Glutamatergic neuron (in vitro differentiated cells): ENCODE measurements at regions not wholly inside any gene's neighbourhood (a gene's known extent, or its start where the extent isn't known, plus 50 kb on each side); places are given as distances from the start of the nearest gene placed in this dataset.

Source experiments
- DNase-seq: peaks from one replicate; pipeline ENCODE4 v3.0.0; 2022
- H3K27ac Mint-ChIP-seq: one replicate; pipeline ENCODE4 v1.8.0; 2020; ENCODE audit warnings: mild to moderate bottlenecking, mixed read lengths, inconsistent platforms; ENCODE audit not compliant: unreplicated experiment
- H3K27me3 Mint-ChIP-seq: one replicate; pipeline ENCODE4 v1.8.0; 2020; ENCODE audit warnings: mild to moderate bottlenecking, moderate library complexity, mixed read lengths, inconsistent platforms; ENCODE audit not compliant: unreplicated experiment
- H3K36me3 Mint-ChIP-seq: one replicate; pipeline ENCODE4 v1.8.0; 2020; ENCODE audit warnings: mild to moderate bottlenecking, mixed read lengths, inconsistent platforms; ENCODE audit not compliant: unreplicated experiment
- H3K4me1 Mint-ChIP-seq: one replicate; pipeline ENCODE4 v1.8.0; 2020; ENCODE audit warnings: mild to moderate bottlenecking, low read depth, mixed read lengths, inconsistent platforms; ENCODE audit not compliant: unreplicated experiment
- H3K4me3 Mint-ChIP-seq: one replicate; pipeline ENCODE4 v1.8.0; 2020; ENCODE audit warnings: mild to moderate bottlenecking, mixed read lengths, inconsistent platforms; ENCODE audit not compliant: unreplicated experiment
- H3K9me3 Mint-ChIP-seq: one replicate; pipeline ENCODE4 v1.8.0; 2020; ENCODE audit warnings: mild to moderate bottlenecking, moderate library complexity, mixed read lengths, inconsistent platforms; ENCODE audit not compliant: unreplicated experiment
- TF ChIP-seq, protein P1 (sequence below): fragments of 200-600 bp; sonication (generic); IDR thresholded peaks from one replicate; pipeline ENCODE4 v1.5.0; 2021; ENCODE audit not compliant: partially characterized antibody, unreplicated experiment

DNA sequence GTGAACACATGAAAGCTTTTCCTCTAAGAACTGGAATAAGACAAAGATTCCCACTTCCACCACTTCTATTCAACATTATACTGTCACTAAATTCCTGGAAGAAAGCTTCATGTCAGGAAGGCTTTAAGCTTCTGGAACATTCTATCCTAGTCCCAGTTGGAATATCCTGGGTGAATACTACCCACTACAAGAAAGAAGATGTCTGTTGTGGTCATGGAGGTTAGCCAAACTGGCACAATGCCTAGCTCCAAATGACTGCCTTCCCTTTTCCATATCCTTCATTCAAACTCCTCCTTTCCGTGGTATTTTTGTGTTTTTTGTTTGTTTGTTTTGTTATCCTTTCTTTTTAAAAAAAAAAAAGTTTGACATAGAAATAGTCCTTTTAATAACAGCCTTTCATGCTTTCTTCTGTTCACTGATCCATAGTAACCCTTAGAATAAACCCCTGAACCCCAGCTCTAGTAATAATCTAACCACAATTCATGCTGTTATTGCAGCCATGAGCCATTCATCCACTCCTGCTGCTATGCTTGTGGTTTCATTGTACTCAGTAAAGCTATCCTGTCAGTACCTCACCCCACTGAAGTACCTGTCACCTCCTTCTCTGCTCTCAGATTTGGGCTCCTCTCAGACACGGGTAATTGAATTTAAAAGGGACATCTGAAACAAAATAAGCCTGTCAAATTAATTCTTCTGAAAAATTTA is 447.5 kb downstream of the IGSF11 start:
- no peak overlapping the region for H3K27ac Mint-ChIP-seq
- no peaks in the 10 kb centered on the region for H3K9me3 Mint-ChIP-seq
- TF ChIP-seq, protein P1, sequence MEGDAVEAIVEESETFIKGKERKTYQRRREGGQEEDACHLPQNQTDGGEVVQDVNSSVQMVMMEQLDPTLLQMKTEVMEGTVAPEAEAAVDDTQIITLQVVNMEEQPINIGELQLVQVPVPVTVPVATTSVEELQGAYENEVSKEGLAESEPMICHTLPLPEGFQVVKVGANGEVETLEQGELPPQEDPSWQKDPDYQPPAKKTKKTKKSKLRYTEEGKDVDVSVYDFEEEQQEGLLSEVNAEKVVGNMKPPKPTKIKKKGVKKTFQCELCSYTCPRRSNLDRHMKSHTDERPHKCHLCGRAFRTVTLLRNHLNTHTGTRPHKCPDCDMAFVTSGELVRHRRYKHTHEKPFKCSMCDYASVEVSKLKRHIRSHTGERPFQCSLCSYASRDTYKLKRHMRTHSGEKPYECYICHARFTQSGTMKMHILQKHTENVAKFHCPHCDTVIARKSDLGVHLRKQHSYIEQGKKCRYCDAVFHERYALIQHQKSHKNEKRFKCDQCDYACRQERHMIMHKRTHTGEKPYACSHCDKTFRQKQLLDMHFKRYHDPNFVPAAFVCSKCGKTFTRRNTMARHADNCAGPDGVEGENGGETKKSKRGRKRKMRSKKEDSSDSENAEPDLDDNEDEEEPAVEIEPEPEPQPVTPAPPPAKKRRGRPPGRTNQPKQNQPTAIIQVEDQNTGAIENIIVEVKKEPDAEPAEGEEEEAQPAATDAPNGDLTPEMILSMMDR = no peak
- H3K36me3 Mint-ChIP-seq = peaks cover 11% of the 10 kb centered on the region
- no peak for DNase-seq
- no peaks in the 10 kb centered on the region for H3K27me3 Mint-ChIP-seq
- H3K4me3 Mint-ChIP-seq = no peak overlapping the region
- no peaks in the 10 kb centered on the region for H3K4me1 Mint-ChIP-seq

DNA sequence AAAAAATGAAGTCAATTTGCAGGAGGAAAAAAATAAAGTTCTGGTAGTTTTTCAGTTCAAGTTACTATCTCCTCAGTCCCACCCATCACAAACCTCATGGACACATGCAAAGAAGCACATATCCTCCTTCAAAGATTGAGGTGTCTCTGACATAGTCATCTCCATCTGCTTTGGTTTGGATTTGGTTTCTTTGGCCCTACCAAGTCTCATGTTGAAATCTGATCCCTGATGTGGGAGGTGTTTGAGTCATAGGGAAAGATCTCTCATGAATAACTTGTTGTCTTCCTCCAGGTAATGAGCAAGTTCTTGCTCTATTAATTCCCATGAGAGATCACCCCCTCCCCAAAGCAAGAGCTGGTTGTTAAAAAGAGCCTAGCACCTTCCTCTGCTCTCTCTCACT is 446.8 kb downstream of the IGSF11 start:
- no peaks in the 10 kb centered on the region for H3K9me3 Mint-ChIP-seq
- TF ChIP-seq, protein P1 = no peak
- no peak for DNase-seq
- H3K4me3 Mint-ChIP-seq = no peak overlapping the region
- no peaks in the 10 kb centered on the region for H3K4me1 Mint-ChIP-seq
- no peaks in the 10 kb centered on the region for H3K27me3 Mint-ChIP-seq
- peaks cover 11% of the 10 kb centered on the region for H3K36me3 Mint-ChIP-seq
- no peak overlapping the region for H3K27ac Mint-ChIP-seq

DNA sequence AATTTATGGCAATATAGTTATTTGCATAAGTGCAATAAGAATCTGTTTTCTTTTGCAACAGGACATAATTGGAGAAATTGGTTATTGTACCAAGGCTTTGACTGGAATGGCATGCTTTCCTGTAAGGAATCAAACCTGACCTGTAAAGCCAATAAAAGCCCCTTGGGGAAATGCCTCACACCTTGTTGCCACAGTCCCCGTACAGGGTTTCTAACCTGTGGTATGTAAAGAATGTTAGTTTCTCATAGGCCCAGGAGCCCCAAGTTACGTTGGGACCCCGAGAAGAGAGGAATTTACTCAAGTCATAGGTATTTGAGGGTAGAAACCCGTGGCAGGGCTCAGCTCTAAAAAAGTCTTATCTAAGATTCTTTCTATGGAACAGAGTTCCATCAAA is 441.4 kb downstream of the IGSF11 start:
- Mint-ChIP-seq H3K4me3 (no peak overlapping the region), H3K9me3 (peaks cover 2% of the 10 kb centered on the region), H3K27me3 (no peaks in the 10 kb centered on the region), H3K27ac (no peak overlapping the region), H3K36me3 (peaks cover 16% of the 10 kb centered on the region), H3K4me1 (no peaks in the 10 kb centered on the region)
- TF ChIP-seq, protein P1 = no peak
- no peak for DNase-seq

DNA sequence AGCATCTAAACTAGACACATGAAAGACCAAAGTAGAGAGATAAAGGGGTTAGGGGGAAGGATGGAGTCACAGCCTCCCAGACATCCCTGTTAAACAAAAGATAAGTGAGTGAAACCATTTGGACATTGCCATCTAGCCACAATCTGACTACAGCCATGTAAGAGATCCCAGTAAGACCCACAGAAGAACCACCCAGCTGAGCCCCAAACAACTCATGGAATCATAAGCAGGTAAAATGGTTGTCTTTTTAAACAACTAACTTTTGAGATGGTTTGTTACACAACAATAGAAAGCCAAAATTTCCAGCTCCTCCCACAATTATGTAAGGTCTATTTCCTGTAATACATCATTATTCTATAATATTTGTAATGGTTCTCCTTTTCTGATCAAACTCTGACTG is 437.5 kb downstream of the IGSF11 start:
- Mint-ChIP-seq H3K27me3 (no peaks in the 10 kb centered on the region), H3K4me1 (no peaks in the 10 kb centered on the region), H3K27ac (no peak overlapping the region), H3K9me3 (peaks cover 2% of the 10 kb centered on the region), H3K4me3 (no peak overlapping the region), H3K36me3 (peaks cover 5% of the 10 kb centered on the region)
- no peak for DNase-seq
- TF ChIP-seq, protein P1 = no peak

DNA sequence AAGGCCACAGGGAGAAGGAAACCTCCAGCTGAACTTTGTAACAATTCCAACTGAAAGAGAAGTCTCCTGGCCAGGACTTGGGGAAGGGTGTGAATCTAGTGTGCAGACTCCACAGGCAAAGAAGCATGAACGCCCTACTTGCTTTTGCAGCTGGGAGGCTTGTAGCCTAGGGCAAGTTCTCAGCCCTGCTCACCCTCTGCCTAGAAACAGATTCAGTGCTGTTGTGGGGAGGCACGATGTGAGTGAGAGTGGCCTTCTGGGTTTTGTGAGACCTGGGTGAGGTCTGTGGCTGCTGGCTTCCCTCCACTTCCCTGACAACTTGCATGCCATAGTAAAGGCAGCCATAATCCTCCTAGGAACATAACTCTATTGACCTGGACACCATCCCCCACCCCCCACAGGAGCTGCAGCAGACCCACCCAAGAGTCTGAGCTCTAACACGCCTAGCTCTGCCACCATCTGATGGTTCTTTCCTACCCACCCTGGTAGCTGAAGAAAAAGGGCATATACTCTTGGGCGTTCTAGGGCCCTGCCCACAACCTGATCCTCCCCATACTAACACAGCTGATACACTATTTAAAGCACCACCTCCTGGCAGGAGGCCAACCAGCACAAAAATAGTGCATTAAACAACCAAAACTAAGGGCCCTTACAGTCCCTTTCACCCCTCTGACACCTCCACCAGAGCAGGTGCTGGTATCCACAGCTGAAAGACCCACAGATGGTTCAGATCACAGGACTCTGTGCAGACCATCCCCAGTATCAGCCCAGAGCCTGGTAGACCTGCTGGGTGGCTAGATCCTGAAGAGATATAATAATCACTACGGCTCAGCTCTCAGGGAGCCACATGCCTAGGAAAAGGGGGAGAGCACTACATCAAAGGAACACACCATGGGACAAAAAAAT is 426.5 kb downstream of the IGSF11 start:
- Mint-ChIP-seq H3K27ac (no peak overlapping the region), H3K4me3 (no peak overlapping the region), H3K27me3 (no peaks in the 10 kb centered on the region), H3K9me3 (no peaks in the 10 kb centered on the region), H3K4me1 (no peaks in the 10 kb centered on the region), H3K36me3 (peaks cover 19% of the 10 kb centered on the region)
- no peak for DNase-seq
- TF ChIP-seq, protein P1 = no peak
